ENCODE measurements at regions not wholly inside any gene's neighbourhood (a gene's known extent, or its start where the extent isn't known, plus 50 kb on each side); places are given as distances from the start of the nearest gene placed in this dataset.

- DNase-seq (ENCODE audit: low spot score): no peak
These were observed 115.9 kb upstream of the NEK7 start for GRCh38 chr1:198040880-198041279.

- no peak for DNase-seq (ENCODE audit: low spot score)
These were observed 114.6 kb upstream of the NEK7 start for GRCh38 chr1:198042168-198042567.

GRCh38 chr1:198047913-198048312, 108.9 kb upstream of the NEK7 start:
- no peak for DNase-seq (ENCODE audit: low spot score)

GRCh38 chr1:198054510-198054909, 102.3 kb upstream of the NEK7 start:
- no peak for DNase-seq (ENCODE audit: low spot score)

- DNase-seq (ENCODE audit: low spot score): no peak
These were observed 100.5 kb upstream of the NEK7 start for GRCh38 chr1:198056255-198056654.

- DNase-seq (ENCODE audit: low spot score): no peak
These were observed 92.6 kb upstream of the NEK7 start for GRCh38 chr1:198064181-198064580.

GRCh38 chr1:198068285-198068684, 88.5 kb upstream of the NEK7 start:
- DNase-seq (ENCODE audit: low spot score): peak; percentile 3

GRCh38 chr1:198072177-198072576, 84.6 kb upstream of the NEK7 start:
- DNase-seq (ENCODE audit: low spot score): no peak

- no peak for DNase-seq (ENCODE audit: low spot score)
These were observed 81.5 kb upstream of the NEK7 start for GRCh38 chr1:198075296-198075695.

- no peak for DNase-seq (ENCODE audit: low spot score)
These were observed 77.3 kb upstream of the NEK7 start for GRCh38 chr1:198079432-198079951.

GRCh38 chr1:198082576-198082975, 74.2 kb upstream of the NEK7 start:
- no peak for DNase-seq (ENCODE audit: low spot score)

- DNase-seq (ENCODE audit: low spot score): no peak
These were observed 73.2 kb upstream of the NEK7 start for GRCh38 chr1:198083549-198083948.

GRCh38 chr1:198084241-198084908, 72.4 kb upstream of the NEK7 start:
- DNase-seq (ENCODE audit: low spot score): no peak

- no peak for DNase-seq (ENCODE audit: low spot score)
These were observed 70.6 kb upstream of the NEK7 start for GRCh38 chr1:198086051-198086745.

- DNase-seq (ENCODE audit: low spot score): no peak
These were observed 69.0 kb upstream of the NEK7 start for GRCh38 chr1:198087831-198088230.

GRCh38 chr1:198088360-198089071, 68.3 kb upstream of the NEK7 start:
- DNase-seq (ENCODE audit: low spot score): peak; percentile 3

GRCh38 chr1:198096390-198096789, 60.4 kb upstream of the NEK7 start:
- no peak for DNase-seq (ENCODE audit: low spot score)

GRCh38 chr1:198099755-198100154, 57.0 kb upstream of the NEK7 start:
- no peak for DNase-seq (ENCODE audit: low spot score)

GRCh38 chr1:198101716-198102453, 54.9 kb upstream of the NEK7 start:
- DNase-seq (ENCODE audit: low spot score): no peak

- no peak for DNase-seq (ENCODE audit: low spot score)
These were observed 54.4 kb upstream of the NEK7 start for GRCh38 chr1:198102454-198102827.

- no peak for DNase-seq (ENCODE audit: low spot score)
These were observed 51.6 kb upstream of the NEK7 start for GRCh38 chr1:198105185-198105584.

GRCh38 chr1:198106011-198106410, 50.8 kb upstream of the NEK7 start:
- no peak for DNase-seq (ENCODE audit: low spot score)
